GM18507 (cell line): ENCODE measurements at regions not wholly inside any gene's neighbourhood (a gene's known extent, or its start where the extent isn't known, plus 50 kb on each side); places are given as distances from the start of the nearest gene placed in this dataset.
"Not testable (repeated sequence)": the region's sequence is repeated elsewhere in the genome, so short reads cannot be mapped to it uniquely, and the experiment has no call there.

Experiments used
- DNase-seq: peaks from one replicate; pipeline ENCODE4 v3.0.0; 2011; ENCODE audit warnings: low read depth; ENCODE audit not compliant: insufficient read length; ENCODE audit errors: extremely low spot score
- FAIRE-seq: peaks from 2 replicates; lab custom pipeline; 2011; peaks lifted over from hg19 to GRCh38; lab: Jason Lieb, UNC

GRCh38 chr6:97765461-97765860 lies 482.4 kb upstream of the MMS22L start:
- no peak for FAIRE-seq
- DNase-seq, result no peak

- DNase-seq, result no peak
- no peak for FAIRE-seq
Observed at GRCh38 chr6:97771372-97771771, 488.4 kb upstream of the MMS22L start.

GRCh38 chr6:97775012-97775411 lies 492.0 kb upstream of the MMS22L start:
- FAIRE-seq (no peak), DNase-seq (no peak)

- FAIRE-seq, result no peak
- DNase-seq, result no peak
Observed at GRCh38 chr6:97778290-97779038, 495.4 kb upstream of the MMS22L start.

- not testable (repeated sequence) for DNase-seq, FAIRE-seq
Observed at GRCh38 chr6:97779039-97779766, 496.2 kb upstream of the MMS22L start.

- FAIRE-seq (no peak), DNase-seq (no peak)
Observed at GRCh38 chr6:97790926-97791590, 508.0 kb upstream of the MMS22L start.

- DNase-seq (no peak), FAIRE-seq (no peak)
Observed at GRCh38 chr6:97805596-97805995, 522.6 kb upstream of the MMS22L start.

GRCh38 chr6:97812940-97813339 lies 529.9 kb upstream of the MMS22L start:
- FAIRE-seq, result no peak

GRCh38 chr6:97813889-97814567 lies 531.0 kb upstream of the MMS22L start:
- no peak for FAIRE-seq

More at GRCh38 chr6:97812940-97813339, 529.9 kb upstream of the MMS22L start:
- no peak for DNase-seq

GRCh38 chr6:97815301-97815812 lies 532.3 kb upstream of the MMS22L start:
- no peak for DNase-seq
- FAIRE-seq, result no peak

More at GRCh38 chr6:97813889-97814567, 531.0 kb upstream of the MMS22L start:
- DNase-seq, result no peak

GRCh38 chr6:97816526-97816925 lies 533.5 kb upstream of the MMS22L start:
- FAIRE-seq (no peak), DNase-seq (no peak)

GRCh38 chr6:97819710-97820109 lies 536.7 kb upstream of the MMS22L start:
- DNase-seq (no peak), FAIRE-seq (no peak)

GRCh38 chr6:97820400-97820799 lies 537.4 kb upstream of the MMS22L start:
- FAIRE-seq (no peak), DNase-seq (no peak)

- DNase-seq (no peak), FAIRE-seq (no peak)
Observed at GRCh38 chr6:97822632-97823031, 539.6 kb upstream of the MMS22L start.

- DNase-seq (no peak), FAIRE-seq (no peak)
Observed at GRCh38 chr6:97841763-97842162, 558.7 kb upstream of the MMS22L start.

- FAIRE-seq (no peak), DNase-seq (no peak)
Observed at GRCh38 chr6:97842521-97842920, 559.5 kb upstream of the MMS22L start.

- FAIRE-seq, result no peak
- no peak for DNase-seq
Observed at GRCh38 chr6:97849390-97849789, 566.4 kb upstream of the MMS22L start.

GRCh38 chr6:97850458-97851212 lies 567.6 kb upstream of the MMS22L start:
- DNase-seq (no peak), FAIRE-seq (no peak)

- FAIRE-seq, result no peak
Observed at GRCh38 chr6:97863697-97864096, 580.7 kb upstream of the MMS22L start.

More at GRCh38 chr6:97863697-97864096, 580.7 kb upstream of the MMS22L start:
- no peak for DNase-seq
